ENCODE measurements at regions not wholly inside any gene's neighbourhood (a gene's known extent, or its start where the extent isn't known, plus 50 kb on each side); places are given as distances from the start of the nearest gene placed in this dataset.
"Not testable (repeated sequence)": the region's sequence is repeated elsewhere in the genome, so short reads cannot be mapped to it uniquely, and the experiment has no call there.

DNA sequence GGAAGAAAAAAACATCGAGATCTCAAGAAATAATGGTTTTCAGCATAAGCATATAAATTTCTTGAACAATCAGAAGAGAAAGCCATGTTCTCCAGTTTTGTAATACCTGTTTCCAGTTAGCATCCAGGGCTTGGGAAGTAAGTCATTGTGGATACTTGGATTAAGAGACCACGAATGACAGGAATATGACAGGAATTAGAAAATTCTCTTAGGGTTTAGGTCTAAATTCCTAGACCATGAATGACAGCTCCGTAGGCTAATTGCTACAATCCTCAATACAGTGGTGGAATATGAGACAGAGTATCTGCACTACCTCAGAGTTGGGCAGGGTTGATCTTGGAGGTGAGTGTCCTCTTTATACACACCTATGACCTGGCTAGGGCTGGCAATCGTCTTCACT lies 517.5 kb downstream of the NTRK3 start:
- Histone ChIP-seq H3K27ac (no peak overlapping the region), H3K4me3 (no peak overlapping the region), H3K9me3 (no peaks in the 10 kb centered on the region), H3K4me1 (no peaks in the 10 kb centered on the region), H3K36me3 (no peaks in the 10 kb centered on the region), H3K27me3 (peaks cover 0 to 28% (median 0%) of the 10 kb centered on the region in 3 donors)
- intact Hi-C loops (cut with DNase I; ENCODE audit: low total_unique reads), result no loop called here
- TF ChIP-seq POLR2AphosphoS5 (IDR thresholded peaks at IDR 0.05) (no peak), EP300 (IDR thresholded peaks at IDR 0.05) (no peak), POLR2A (IDR thresholded peaks at IDR 0.05) (no peak)
- TF ChIP-seq, protein P1, sequence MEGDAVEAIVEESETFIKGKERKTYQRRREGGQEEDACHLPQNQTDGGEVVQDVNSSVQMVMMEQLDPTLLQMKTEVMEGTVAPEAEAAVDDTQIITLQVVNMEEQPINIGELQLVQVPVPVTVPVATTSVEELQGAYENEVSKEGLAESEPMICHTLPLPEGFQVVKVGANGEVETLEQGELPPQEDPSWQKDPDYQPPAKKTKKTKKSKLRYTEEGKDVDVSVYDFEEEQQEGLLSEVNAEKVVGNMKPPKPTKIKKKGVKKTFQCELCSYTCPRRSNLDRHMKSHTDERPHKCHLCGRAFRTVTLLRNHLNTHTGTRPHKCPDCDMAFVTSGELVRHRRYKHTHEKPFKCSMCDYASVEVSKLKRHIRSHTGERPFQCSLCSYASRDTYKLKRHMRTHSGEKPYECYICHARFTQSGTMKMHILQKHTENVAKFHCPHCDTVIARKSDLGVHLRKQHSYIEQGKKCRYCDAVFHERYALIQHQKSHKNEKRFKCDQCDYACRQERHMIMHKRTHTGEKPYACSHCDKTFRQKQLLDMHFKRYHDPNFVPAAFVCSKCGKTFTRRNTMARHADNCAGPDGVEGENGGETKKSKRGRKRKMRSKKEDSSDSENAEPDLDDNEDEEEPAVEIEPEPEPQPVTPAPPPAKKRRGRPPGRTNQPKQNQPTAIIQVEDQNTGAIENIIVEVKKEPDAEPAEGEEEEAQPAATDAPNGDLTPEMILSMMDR (IDR thresholded peaks at IDR 0.05), result no peak
- 62 to 83% (median 79%) methylated on average over 4 of the region's 4 CpGs for WGBS, 5 donors
- DNase-seq, result no peak

DNA sequence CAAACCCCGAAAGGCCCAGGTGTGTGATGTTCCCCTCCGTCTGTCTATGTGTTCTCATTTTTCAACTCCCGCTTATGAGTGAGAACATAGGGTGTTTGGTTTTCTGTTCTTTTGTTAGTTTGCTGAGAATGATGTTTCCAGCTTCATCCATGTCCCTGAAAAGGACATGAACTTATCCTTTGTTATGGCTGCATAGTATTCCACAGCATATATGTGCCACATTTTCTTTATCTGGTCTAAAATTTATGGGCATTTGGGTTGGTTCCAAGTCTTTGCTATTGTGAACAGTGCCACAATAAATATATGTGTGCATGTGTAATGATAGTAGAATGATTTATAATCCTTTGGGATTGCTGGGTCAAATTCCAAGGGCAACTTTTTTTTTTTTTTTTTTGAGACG lies 519.1 kb downstream of the NTRK3 start:
- H3K4me3 ChIP-seq; H3K27ac ChIP-seq; DNase-seq; intact Hi-C loops (cut with DNase I; ENCODE audit: low total_unique reads); H3K4me1 ChIP-seq; H3K9me3 ChIP-seq; H3K36me3 ChIP-seq: not testable (repeated sequence)
- WGBS, 5 donors, result 91 to 96% (median 94%) methylated on average over 4 of the region's 4 CpGs
- peaks cover 0 to 30% (median 0%) of the 10 kb centered on the region in 3 donors for H3K27me3 ChIP-seq

DNA sequence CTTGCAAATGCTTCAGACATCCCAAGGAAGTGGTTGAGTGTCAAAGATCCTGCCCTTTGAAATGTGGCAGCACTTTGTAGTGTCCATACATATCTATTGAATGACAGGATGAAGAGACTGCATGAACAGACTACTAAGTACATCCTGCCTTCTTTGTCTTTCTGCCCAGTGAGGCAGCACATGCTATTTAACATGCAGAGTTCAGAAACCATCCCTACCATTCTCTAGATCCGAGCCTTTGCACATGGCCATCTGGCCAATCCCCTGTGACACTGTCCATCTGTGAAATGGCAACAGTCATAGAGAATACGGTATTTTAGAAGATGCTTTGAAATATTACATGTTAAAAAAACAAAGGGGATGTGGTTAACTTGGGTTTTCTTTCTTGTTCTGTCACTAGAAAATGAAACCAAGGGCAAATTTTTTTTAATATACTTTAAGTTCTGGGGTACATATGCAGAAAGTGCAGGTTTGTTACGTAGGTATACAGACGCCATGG lies 519.6 kb downstream of the NTRK3 start:
- no peaks in the 10 kb centered on the region for H3K36me3 ChIP-seq
- no peaks in the 10 kb centered on the region for H3K4me1 ChIP-seq
- no peak overlapping the region for H3K4me3 ChIP-seq
- 77 to 85% (median 79%) methylated on average over 4 of the region's 4 CpGs for WGBS, 5 donors
- TF ChIP-seq POLR2AphosphoS5 (IDR thresholded peaks at IDR 0.05), result no peak
- TF ChIP-seq, protein P1 (IDR thresholded peaks at IDR 0.05), result no peak
- TF ChIP-seq EP300 (IDR thresholded peaks at IDR 0.05), result no peak
- no peak for TF ChIP-seq POLR2A (IDR thresholded peaks at IDR 0.05)
- H3K9me3 ChIP-seq, result no peaks in the 10 kb centered on the region
- H3K27me3 ChIP-seq, result peaks cover 0 to 30% (median 0%) of the 10 kb centered on the region in 3 donors
- no peak for DNase-seq
- no peak overlapping the region for H3K27ac ChIP-seq
- intact Hi-C loops (cut with DNase I; ENCODE audit: low total_unique reads), result no loop called here

DNA sequence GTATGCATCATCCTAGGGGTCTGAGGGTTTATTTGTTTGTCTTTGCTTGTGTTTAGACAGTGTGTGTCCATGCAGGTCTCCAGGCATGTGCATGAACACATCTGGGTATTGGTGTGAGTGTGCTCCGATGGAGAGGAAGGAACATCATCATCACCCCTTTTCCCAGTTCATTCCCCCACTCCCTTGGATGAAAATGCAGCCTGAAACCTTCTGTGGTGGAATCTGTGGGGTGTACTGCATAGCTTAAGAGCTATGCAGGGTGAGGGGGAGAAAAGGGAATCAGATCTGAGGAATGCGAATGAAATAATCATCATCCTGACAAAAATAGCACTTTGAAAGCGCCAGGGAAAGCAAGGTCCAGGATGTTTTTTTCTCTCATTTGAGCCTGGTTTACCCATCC lies 520.1 kb downstream of the NTRK3 start:
- Histone ChIP-seq H3K9me3 (no peaks in the 10 kb centered on the region), H3K4me1 (no peaks in the 10 kb centered on the region), H3K36me3 (no peaks in the 10 kb centered on the region), H3K4me3 (no peak overlapping the region), H3K27me3 (peaks cover 0 to 30% (median 0%) of the 10 kb centered on the region in 3 donors), H3K27ac (no peak overlapping the region)
- 75 to 88% (median 85%) methylated on average over 3 of the region's 3 CpGs for WGBS, 5 donors
- intact Hi-C loops (cut with DNase I; ENCODE audit: low total_unique reads), result no loop called here
- no peak for TF ChIP-seq EP300 (IDR thresholded peaks at IDR 0.05)
- no peak for TF ChIP-seq POLR2AphosphoS5 (IDR thresholded peaks at IDR 0.05)
- no peak for TF ChIP-seq POLR2A (IDR thresholded peaks at IDR 0.05)
- TF ChIP-seq, protein P1 (IDR thresholded peaks at IDR 0.05), result no peak
- DNase-seq, result no peak

DNA sequence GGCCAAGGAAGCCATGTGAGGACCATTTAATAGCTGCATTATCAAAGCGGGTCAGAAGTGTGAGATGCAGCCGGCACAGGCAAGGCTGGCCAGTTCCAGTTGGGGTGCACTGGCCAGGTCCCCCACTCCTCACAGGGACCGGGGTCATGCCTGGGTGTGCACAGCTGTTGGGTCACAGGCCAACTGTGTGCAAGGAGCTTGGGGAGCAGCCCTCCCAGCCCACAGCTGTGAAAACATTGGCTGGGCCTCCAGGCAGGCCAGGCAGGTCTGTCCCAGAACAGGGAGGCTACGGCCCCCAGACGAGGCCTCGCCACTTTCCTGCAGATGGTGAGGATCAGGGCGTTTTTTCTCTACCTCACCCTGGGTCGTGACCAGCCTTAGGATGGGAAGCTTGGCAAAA lies 521.0 kb downstream of the NTRK3 start:
- Histone ChIP-seq H3K9me3 (no peaks in the 10 kb centered on the region), H3K27me3 (peaks cover 0 to 30% (median 0%) of the 10 kb centered on the region in 3 donors), H3K36me3 (no peaks in the 10 kb centered on the region), H3K4me1 (no peaks in the 10 kb centered on the region), H3K4me3 (no peak overlapping the region), H3K27ac (no peak overlapping the region)
- intact Hi-C loops (cut with DNase I; ENCODE audit: low total_unique reads), result no loop called here
- WGBS, 5 donors, result 69 to 82% (median 71%) methylated on average over 8 of the region's 8 CpGs
- no peak for DNase-seq
- no peak for TF ChIP-seq EP300 (IDR thresholded peaks at IDR 0.05)
- TF ChIP-seq POLR2AphosphoS5 (IDR thresholded peaks at IDR 0.05), result no peak
- no peak for TF ChIP-seq POLR2A (IDR thresholded peaks at IDR 0.05)
- TF ChIP-seq, protein P1 (IDR thresholded peaks at IDR 0.05), result no peak
